K562 (cell line): ENCODE measurements at regions not wholly inside any gene's neighbourhood (a gene's known extent, or its start where the extent isn't known, plus 50 kb on each side); places are given as distances from the start of the nearest gene placed in this dataset.

Experiments used
- ATAC-seq: fragments of 200-7000 bp; cut with Tn5 transposase; 3 replicates; pipeline ENCODE4 v1.9.1; 2020; ENCODE audit warnings: moderate library complexity
- BruUV-seq: library from RNA; stranded (reverse); fragments of 400-500 nt; replicated peaks from 2 replicates; lab custom pipeline; 2021; lab: Mats Ljungman, UMichigan
- CTCF ChIA-PET: fragments of 300-600 bp; formaldehyde crosslinking; extraction: SDS; loops from one replicate; lab custom pipeline; 2021; ENCODE audit warnings: low intra/inter-chr PET ratio; lab: Yijun Ruan, JAX
- POLR2A ChIA-PET: fragments of 300-600, 350-650 bp; sonication (Branson Sonifier 250); formaldehyde crosslinking; extraction: SDS; loops from one replicate; lab custom pipeline; 2021; ENCODE audit warnings: antibody characterized with exemption, inconsistent platforms; lab: Yijun Ruan, JAX
- DNase-seq, 4 experiments: peaks; one replicate each; pipeline versions ENCODE4 v3.0.0 to v3.0.0-alpha.2; 2011 to 2018; ENCODE audit warnings: low spot score in 3 of 4, mixed read lengths in 3 of 4; ENCODE audit errors: extremely low read depth in 1 of 4
- FAIRE-seq: peaks from 2 replicates; lab custom pipeline; 2011; peaks lifted over from hg19 to GRCh38; lab: Jason Lieb, UNC
- H2AFZ ChIP-seq: 2 replicates; pipeline ENCODE4 v1.6.0; 2011; ENCODE audit warnings: low read depth, low read length, control low read depth, inconsistent platforms
- H3K27ac ChIP-seq: fragments of 200-600 bp; 3 replicates; pipeline ENCODE4 v1.8.0; 2011; ENCODE audit warnings: low read depth, mild to moderate bottlenecking, control low read depth, inconsistent platforms, low read length, moderate library complexity, mixed read lengths; ENCODE audit errors: extremely low read depth
- H3K27me3 ChIP-seq, 2 experiments: fragments of 300-600 bp in 1 of 2; 2 replicates in 1 of 2; 3 replicates in 1 of 2; pipeline versions ENCODE4 v1.6.0 to v1.8.0; 2011; ENCODE audit warnings: inconsistent platforms in 2 of 2, low read length in 2 of 2, mild to moderate bottlenecking in 1 of 2, mixed read lengths in 1 of 2, moderate library complexity in 1 of 2; ENCODE audit not compliant: control insufficient read depth in 2 of 2, insufficient read depth in 2 of 2
- H3K36me3 ChIP-seq: fragments of 300-600 bp; 3 replicates; pipeline ENCODE4 v1.8.0; 2011; ENCODE audit warnings: mild to moderate bottlenecking, low read length, inconsistent platforms; ENCODE audit not compliant: control insufficient read depth, insufficient read depth
- H3K4me1 ChIP-seq, 2 experiments: fragments of 200-600 bp in 1 of 2; replicated peaks in 1 of 2; 2 replicates in 1 of 2; 3 replicates in 1 of 2; pipeline versions ENCODE4 v1.5.1 to v1.8.0; 2011; ENCODE audit warnings: inconsistent platforms in 2 of 2, low read length in 2 of 2, mild to moderate bottlenecking in 1 of 2, mixed read lengths in 1 of 2, moderate library complexity in 1 of 2; ENCODE audit not compliant: control insufficient read depth in 2 of 2, insufficient read depth in 2 of 2
- H3K4me2 ChIP-seq: 2 replicates; pipeline ENCODE4 v1.6.1; 2011; ENCODE audit warnings: low read length, control low read depth, inconsistent platforms, mixed read lengths; ENCODE audit not compliant: insufficient read depth
- H3K4me3 ChIP-seq: fragments of 200-600 bp; sonication (generic), shearing (Covaris generic); 2 replicates; pipeline ENCODE4 v1.5.1; 2016; ENCODE audit warnings: control low read depth, inconsistent platforms
- H3K79me2 ChIP-seq: fragments of 200-600 bp; 3 replicates; pipeline ENCODE4 v1.8.0; 2011; ENCODE audit warnings: low read length, inconsistent platforms; ENCODE audit not compliant: control insufficient read depth, insufficient read depth
- H3K9ac ChIP-seq, 2 experiments: 2 replicates each; pipeline versions ENCODE4 v1.6.0 to v1.6.1; 2011; ENCODE audit warnings: low read depth in 2 of 2, low read length in 2 of 2, control low read depth in 1 of 2, inconsistent platforms in 1 of 2, mild to moderate bottlenecking in 1 of 2, mixed read lengths in 1 of 2; ENCODE audit not compliant: insufficient read depth in 1 of 2
- H3K9me1 ChIP-seq: one replicate; pipeline ENCODE4 v1.6.0; 2011; ENCODE audit warnings: inconsistent platforms, mild to moderate bottlenecking, low read length, moderate library complexity; ENCODE audit not compliant: control insufficient read depth, insufficient read depth
- H3K9me3 ChIP-seq: replicated peaks from 2 replicates; pipeline ENCODE4 v1.5.1; 2011; ENCODE audit warnings: low read depth, low read length, inconsistent platforms; ENCODE audit not compliant: control insufficient read depth, insufficient read depth
- H4K20me1 ChIP-seq: replicated peaks from 2 replicates; pipeline ENCODE4 v1.6.1; 2011; ENCODE audit warnings: low read length, inconsistent platforms, mixed read lengths; ENCODE audit not compliant: control insufficient read depth, insufficient read depth
- NCOA6 ChIP-seq: fragments of 450-650 bp; IDR thresholded peaks from 2 replicates; pipeline ENCODE4 v1.6.1; 2017; ENCODE audit warnings: mild to moderate bottlenecking
- TEAD2 ChIP-seq: fragments of 450-650 bp; IDR thresholded peaks from 2 replicates; pipeline ENCODE4 v1.6.1; 2016; ENCODE audit warnings: missing genetic modification characterization, control low read depth, missing compliant biosample characterization
- U2AF1 ChIP-seq: fragments of 200-400 bp; formaldehyde crosslinking; optimal IDR thresholded peaks from 2 replicates; pipeline ENCODE3; 2017; ENCODE audit warnings: mild to moderate bottlenecking, low read depth, low read length, moderate library complexity
- ZBTB9 ChIP-seq: fragments of 450-650 bp; formaldehyde crosslinking; IDR thresholded peaks from 2 replicates; pipeline ENCODE4 v1.4.0; 2020; ENCODE audit warnings: mild to moderate bottlenecking, moderate library complexity
- ZNF280B ChIP-seq: fragments of 250-450 bp; sonication (Bioruptor Pico); IDR thresholded peaks from 2 replicates; pipeline ENCODE4 v1.5.1; 2021; ENCODE audit warnings: mild to moderate bottlenecking
- WGBS: fragments of 100-300 bp; shearing (Covaris generic); methylation state at CpG from one replicate; pipeline ENCODE4 v1.1.6; 2016; ENCODE audit warnings: low coverage, mixed read lengths; ENCODE audit not compliant: insufficient coverage; ENCODE audit errors: missing lambda C conversion rate; 5-methylcytosine and 5-hydroxymethylcytosine counted together
- in situ Hi-C: fragments of 300-500 bp; cut with MboI; formaldehyde crosslinking; loops from 4 replicates; pipeline ENCODE4 v1.15.0; 2018; ENCODE audit warnings: inconsistent platforms, mixed read lengths
- intact Hi-C: fragments of 100-400 bp; cut with micrococcal nuclease; formaldehyde crosslinking; loops from 2 replicates; pipeline ENCODE4 v1.14.2; 2022

GRCh38 chr18:73688851-73689711 lies 458.6 kb downstream of the FBXO15 start:
- Histone ChIP-seq H3K4me1 (no peaks in the 10 kb centered on the region), H2AFZ (no peak overlapping the region), H3K79me2 (no peaks in the 10 kb centered on the region), H4K20me1 (no peaks in the 10 kb centered on the region), H3K9me3 (no peaks in the 10 kb centered on the region), H3K27me3 (no peaks in the 10 kb centered on the region), H3K4me3 (no peak overlapping the region), H3K27ac (no peak overlapping the region), H3K4me2 (no peak overlapping the region), H3K9me1 (no peaks in the 10 kb centered on the region), H3K36me3 (no peaks in the 10 kb centered on the region), H3K9ac (no peak overlapping the region)
- intact Hi-C loops = no loop called here
- DNase-seq (no peak), FAIRE-seq (no peak), ATAC-seq (no peak)
- in situ Hi-C loops = no loop called here
- TF ChIP-seq ZBTB9 (CRISPR knock-in tag) (no peak), NCOA6 (no peak), TEAD2 (tag) (no peak), U2AF1 (no peak), ZNF280B (CRISPR knock-in tag) (no peak)
- 3% methylated on average over 9 of the region's 9 CpGs for WGBS
- ChIA-PET CTCF (no interaction called here), POLR2A (interaction anchor here (0.8 kb wide), 1 partner anchor 430 kb away, joined by 3 read pairs; no protein-coding TSS in a partner anchor)
- BruUV-seq = no TSS peak
